CD4-positive, alpha-beta T cell treated with Interleukin-4 for 4 hours (primary cell): ENCODE measurements at regions not wholly inside any gene's neighbourhood (a gene's known extent, or its start where the extent isn't known, plus 50 kb on each side); places are given as distances from the start of the nearest gene placed in this dataset.
"Not testable (repeated sequence)": the region's sequence is repeated elsewhere in the genome, so short reads cannot be mapped to it uniquely, and the experiment has no call there.

ENCODE experiments used
- DNase-seq: peaks from one replicate; pipeline ENCODE4 v3.0.0-alpha.2; 2020

DNA sequence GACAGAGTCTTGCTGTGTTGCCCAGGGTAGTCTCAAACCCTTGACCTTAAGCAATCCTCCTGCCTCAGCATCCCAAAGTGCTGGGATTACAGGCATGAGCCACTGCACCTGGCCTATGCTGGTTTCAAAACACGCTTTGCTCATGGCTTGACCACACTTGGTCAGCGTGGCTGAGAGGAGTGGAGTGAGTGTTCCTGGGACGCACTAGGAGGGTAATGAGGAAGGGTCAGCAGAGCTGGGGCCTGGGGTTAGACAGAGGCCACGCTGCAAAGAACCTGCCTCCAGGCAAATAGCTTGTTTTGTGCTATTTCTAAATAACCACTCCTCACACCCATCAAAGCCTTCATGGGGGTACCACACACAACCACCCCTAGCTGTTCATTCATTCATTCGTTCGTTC lies 77.9 kb upstream of the TOX2 start:
- no peak for DNase-seq

DNA sequence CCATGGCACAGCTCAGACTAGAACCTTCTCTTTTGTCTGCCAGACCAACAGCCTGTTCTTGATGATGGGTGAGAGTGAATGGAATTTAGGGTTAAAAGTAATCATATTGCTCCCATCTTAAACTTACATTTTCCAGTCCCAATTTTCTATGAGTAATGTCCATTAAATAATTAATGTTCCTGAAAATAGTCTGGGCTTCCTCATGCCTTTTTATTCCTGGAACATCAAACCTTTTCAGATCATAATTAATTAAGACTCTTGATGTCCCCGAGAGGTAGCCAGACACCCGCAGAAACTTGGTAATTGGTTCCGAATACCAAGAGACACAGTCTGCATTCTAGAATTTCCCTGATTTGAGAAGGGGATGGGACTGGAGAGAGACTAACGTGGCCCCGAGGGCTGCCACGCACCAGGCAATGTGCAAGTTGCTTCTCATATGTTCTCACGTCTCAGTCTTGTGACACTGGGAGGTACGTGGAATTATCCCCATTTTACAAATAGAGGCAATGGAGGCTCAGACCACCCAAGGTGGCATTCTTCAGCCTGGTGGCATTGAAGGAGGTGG lies 78.6 kb upstream of the TOX2 start:
- DNase-seq: no peak

DNA sequence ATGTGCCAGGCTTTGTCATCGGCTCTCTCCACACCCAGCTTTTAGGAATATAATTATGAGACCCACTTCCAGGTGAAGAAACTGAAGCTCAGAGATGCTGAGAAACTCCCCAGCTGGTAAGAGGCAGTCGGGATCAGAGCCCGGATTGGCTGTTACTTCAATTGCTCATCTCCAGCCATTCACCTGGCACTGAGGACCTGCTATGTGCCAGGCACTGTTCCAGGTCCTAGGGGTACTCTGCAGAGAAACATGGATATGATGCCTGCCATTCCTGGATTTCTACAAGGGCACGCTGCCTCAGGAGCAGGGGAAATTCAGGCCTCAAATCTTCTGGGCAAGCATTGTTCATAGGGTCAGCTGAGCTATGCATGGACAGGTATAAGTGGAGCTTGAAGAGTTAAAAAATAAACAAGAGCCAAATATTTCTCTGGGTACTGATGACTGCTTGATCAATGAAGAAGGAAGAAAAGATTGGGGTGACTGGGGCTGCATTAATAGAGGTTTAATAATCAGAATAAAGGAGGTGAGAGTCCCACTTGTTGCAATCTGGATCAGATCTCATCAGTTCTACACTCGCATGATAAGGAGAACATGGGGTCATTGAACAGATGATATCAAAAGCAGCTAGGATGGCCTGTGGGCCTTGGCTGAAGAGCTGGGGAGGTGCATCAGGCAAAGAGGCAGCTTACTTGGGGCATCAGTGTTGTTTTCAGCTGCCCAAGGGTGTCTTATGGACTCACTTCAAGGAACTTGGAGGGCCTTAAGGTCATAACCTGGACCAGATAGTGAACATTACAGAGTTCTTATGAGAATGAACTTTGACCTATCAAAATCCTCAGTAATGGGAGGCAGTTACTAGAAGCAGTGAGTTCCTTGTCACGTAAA lies 80.9 kb upstream of the TOX2 start:
- DNase-seq: no peak

DNA sequence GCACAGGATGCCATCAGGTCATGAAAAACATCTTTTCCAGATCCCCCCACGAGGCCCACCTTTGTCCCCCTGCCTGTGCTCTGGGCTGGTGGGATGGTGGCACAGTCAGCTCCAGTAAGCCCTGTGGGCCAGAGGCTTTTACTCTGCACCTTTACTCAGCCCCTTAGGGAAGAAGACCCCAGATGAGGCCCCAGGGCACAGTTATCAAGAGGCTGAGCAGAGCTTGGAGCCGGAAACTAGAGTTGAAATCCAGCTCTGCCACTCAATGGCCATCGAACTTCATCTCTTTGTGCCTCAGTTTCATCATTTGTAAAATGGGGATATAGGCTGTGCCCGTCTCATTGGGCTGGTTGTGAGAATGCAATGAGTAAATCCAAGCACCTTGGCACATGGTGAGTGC lies 81.7 kb upstream of the TOX2 start:
- DNase-seq: no peak

DNA sequence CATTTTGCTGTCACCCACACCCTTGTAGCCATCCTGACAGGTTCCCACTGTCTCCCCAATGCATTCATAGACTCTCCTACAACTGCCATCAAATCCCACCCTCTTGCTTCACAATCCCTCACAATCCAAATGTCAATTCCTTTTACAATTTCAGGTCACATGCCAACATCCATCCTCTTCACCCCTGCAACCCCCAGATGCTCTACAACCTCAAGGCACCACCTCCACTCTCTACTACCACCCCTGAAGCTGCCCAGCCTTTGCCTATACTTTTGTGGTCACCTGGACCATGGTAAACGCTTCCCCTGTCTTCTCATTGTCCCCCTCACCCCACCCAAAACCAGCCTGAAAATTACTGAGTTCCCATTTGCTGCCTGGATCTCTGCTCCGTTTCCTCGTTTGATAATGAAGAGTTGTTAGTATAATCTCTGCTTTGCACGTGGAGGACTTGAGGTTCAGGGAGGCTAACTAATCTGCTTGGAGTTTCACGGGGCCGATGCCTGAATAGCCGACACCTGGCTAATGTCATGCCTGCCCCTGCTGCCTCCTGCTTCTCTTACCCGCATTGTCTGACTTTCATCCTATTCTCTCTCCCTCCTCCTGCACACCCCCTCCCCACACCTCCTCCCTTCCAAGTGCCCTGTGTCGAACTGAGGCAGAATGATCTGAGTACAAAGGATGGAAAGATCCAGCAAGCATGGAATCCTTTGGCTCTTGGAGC lies 82.4 kb upstream of the TOX2 start:
- DNase-seq: no peak

DNA sequence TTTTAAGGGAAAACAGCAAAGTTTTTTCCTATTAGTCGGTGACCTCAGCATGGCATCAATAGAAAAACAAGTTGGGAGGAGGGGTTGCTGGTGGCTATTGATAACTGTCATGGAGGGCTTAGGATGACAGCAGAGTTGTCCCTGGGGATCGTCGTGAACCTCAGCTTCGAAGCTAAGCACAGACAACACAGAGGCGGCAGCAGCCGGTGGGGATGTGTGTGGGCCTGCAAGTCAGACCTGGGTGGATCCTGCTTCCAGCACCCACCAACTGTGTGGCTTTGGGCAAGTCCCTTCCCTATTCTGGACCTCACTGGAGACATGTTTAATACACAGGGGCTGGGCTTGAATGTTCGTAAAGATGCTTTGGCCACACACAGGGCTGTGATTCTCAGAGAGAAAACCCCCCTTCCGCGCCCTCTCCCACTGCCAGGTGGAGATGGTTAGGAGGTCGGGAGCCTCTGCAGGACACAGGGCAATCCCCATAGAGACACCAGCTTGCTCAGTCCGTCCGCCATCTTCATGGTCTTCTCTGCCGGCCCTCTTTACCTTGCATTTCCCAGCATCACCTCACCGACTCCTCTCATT lies 83.1 kb upstream of the TOX2 start:
- no peak for DNase-seq

DNA sequence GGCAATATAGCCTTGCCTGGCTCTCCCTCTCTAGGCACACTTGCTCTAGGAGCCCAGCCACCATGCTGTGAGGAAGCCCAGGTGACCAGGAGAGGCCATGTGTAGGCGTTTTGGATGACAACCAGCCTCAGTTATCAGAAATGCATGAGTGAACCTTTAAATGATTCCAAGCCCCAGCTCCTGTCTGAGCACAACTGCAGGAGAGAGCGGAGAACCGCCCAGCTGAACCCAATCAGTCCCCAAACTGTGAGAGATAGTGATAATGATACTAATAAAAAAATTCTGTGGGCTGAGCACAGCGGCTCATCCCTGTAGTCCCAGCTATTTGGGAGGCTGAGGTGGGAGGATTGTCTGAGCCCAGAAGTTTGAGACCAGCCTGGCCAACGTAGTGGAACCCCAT lies 83.8 kb upstream of the TOX2 start:
- DNase-seq: no peak

DNA sequence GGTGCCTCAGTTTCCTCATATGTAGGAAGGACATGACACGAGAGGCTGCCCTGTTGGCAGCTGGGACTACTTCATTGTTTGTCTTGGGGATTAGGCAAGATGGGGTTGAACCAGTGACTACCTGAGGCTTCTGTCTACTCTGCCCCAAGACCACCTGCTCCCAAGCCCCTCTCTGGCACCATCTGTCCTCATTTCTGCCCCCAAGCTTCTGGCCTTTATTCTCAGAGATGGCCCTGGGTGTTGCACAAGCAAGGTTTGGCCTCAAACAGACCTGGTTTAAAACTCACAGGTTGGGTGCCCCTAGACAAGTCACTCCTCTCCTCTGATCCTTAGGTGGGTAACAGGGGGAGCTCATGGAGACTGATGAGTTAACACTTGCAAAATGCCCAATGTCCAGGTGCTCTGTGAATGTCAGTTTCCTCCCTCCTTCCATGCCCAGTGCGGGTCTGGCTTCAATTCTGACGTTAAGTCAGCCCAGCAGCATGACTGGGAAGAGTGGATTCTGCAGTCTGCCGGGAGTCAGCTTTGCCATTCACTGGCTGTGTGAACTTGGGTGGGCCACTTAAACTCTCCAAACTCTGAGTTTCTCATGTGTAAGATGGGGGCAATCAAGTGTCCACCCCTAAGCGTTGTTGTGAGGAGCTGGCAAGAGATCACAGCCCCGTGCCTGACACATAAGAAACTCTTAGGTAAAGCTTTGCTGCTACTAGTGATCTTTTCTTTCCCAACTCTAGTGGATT lies 84.5 kb upstream of the TOX2 start:
- DNase-seq: no peak

DNA sequence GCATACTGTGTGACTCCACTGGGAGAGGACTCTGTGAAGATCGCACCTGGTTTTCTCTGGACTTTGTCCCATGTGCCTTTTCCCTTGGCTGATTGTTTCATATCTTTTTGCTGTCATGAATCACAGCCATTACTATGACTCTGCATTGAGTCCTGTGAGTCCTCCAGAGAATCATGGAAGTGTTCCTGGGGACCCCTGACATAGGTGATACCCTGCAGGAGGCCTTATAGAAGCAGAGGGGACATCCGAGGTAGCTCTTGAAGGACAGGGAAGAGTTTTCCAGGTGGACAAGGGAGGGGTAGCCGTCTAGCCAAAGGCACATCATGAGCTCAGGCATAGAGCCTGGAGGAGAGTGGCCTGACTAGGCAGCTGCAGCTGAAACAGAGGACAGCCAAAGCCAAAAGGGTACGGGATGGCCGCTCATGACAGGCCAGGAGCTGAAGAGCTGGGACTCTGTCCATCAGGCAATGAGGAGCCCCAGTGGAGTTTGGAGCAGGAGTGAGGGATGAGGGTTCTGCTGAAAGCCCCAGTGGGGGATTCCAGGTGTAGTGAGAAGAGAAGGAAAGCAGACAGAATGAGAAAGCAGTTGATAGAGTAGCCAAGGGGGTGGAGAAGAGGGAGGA lies 86.6 kb upstream of the TOX2 start:
- DNase-seq: no peak

DNA sequence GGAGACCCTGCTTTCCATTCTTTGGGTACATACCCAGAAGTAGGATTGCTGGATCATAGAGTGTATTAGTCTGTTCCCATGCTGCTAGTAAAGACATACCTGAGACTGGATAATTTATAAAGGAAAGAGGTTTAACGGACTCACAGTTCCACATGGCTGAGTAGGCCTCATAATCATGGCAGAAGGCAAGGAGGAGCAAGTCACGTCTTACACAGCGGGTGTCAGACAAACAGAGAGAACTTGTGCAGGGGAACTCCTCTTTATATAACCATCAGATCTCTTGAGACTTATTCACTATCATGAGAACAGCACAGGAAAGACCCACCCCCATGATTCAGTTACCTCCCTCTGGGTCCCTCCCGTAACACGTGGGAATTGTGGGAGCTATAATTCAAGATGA lies 87.7 kb upstream of the TOX2 start:
- DNase-seq: not testable (repeated sequence)

DNA sequence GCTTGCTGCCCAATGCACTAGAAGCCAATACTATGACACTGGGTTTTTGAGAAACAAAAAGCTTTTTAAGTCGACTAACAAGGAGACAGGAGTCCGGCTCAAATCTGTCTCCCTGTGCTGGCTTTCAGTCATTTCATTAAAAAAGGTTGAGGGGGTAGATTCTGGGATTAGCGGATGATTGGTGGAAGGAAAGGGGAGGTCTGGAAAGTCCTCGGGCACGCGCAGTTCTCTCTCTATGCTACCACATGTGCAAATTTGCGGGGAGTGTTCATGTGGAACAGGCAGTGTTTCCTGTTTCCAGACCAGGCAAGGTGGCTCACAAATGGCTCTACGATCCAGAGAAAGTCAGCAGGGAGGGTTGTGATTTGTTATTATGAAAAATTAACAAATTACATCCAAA lies 89.1 kb upstream of the TOX2 start:
- no peak for DNase-seq

DNA sequence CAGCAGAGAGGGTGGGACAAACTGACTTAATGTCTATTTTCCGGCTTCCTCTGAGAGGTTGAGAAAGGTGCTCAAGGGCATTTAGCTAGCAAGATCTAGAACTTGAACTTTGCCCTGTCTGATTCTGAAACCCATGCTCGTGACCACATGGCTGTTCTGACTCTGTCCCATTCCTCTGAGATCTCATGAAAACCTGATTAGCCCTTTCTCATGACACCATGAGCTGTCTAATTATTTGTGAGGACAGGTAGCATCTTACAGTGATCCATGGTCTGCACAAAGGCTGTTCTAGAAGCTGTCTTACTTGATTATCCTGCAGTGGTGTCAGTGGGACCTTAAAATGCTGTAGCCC lies 89.6 kb upstream of the TOX2 start:
- DNase-seq: no peak

DNA sequence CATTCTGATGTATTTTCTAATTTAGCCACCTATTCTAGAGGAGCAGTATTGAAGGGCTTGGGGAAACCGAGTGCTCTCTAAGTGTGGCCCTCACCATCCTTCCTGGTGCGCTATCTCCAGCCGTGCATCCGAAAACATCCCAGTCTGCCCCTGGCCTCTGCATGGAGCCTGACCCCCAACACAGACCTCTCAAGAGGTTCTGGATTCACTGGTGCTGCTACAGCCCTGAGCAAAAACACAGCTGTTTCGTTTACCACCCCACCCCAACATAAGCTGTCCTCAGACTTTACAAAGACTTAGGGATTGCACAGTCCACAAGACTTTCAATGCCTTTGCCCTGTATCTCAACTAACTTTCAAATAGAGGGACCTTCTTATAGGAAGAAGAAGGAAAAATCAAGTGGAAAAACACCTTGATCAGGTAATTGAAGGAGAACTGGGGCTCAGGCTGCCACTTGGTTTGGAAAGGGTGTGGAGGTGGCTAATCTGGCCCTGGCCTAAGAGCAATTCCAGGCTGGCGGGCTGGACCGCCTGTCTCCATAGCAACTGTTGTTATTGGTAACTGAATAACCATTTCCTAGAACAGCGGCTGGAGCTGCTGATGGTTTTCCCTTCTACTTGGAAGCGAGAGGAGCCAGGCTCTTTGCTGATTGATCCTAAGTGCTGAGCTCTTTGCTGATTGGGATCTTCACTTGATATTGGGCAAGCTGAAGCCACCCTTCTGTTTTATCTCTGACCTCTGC lies 90.2 kb upstream of the TOX2 start:
- DNase-seq: no peak

DNA sequence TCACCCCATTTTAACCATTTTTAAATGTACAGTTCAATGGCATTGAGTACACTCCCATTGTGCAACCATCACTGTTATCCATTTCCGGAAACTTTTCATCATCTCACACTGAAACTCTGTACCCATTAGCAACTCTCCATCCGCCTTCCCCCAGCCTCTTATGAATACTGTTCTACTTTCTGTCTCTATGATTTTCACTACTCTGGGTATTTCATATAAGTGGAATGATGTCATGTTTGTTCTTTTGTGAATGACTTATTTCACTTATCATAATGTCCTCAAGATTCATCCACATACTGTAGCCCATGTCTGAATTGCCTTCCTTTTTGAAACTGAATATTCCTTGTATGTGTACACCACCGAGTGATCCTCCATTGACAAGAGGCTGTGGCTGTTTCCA lies 92.9 kb upstream of the TOX2 start:
- DNase-seq: no peak

DNA sequence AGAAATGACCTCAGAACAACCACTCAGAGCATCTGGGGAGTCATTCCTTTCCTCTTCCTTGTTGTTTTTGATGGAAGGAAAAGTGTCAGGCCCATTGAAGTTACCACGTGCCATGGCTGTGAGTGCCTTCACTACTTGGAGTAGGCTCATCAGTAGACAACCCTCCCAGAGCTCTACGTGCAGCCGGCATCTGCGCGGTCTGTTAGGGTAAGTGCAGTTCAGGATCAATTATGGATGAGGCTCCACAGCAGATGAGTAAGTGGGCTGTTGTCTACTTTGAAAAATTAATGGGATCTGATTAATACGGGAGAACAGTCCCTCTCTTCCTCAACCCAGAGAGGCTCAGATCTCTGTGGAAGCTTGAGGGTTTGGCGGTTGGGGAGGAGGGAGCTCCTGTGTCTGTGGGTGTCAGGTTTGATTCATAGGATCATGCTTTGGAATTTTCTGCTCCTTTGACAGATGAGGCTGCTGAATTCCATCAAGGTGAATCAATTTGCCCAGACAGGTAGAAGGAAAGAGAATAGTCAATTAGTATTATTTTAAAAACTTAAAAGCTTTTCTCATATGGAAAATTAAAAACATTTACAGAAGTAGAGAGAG lies 93.8 kb upstream of the TOX2 start:
- no peak for DNase-seq

DNA sequence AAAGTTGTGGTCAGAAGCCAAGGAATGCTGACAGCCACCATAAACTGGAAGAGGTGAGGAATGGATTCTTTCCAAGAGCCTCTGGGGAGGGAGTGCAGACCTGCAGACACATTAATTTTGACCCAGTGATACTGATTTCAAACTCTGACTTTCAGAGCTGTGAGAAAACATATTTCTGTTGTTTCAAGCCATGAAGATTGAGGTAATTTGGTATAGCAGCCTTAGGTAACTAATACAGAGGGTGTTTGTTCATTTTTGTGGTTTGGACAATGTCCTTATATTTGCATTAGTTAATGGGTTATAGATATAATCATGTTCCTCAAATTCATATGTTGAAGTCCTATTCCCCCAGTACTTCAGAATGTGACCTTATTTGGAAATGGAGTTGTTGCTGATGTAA lies 85.4 kb upstream of the GTSF1L start:
- DNase-seq: no peak

DNA sequence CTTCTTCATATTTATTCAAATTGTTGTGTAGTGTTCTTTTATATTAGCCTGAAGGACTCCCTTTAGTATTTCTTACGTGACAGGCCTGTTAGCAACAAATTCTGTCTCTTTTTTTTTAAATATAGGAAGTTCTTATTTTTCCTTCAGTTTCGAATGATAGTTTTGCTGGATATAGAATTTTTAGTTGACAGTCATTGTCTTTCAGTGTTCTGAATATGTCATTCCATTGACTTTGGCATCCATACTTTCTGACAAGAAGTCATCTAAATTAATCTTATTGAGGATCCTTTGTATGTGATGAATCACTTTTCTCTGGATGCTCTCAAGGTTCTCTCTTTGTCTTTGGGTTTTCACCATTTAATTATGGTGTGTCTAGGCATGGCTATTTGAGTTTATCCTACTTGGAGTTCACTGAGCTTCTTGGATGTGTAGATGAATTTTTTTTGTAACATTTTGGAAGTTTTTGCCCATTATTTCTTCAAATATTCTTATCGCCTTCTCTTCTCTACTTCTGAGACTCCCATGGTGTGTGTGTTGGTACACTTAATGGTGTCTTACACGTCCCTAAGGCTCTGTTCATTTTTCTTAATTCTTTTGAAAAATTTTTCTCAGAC lies 82.5 kb upstream of the GTSF1L start:
- no peak for DNase-seq

DNA sequence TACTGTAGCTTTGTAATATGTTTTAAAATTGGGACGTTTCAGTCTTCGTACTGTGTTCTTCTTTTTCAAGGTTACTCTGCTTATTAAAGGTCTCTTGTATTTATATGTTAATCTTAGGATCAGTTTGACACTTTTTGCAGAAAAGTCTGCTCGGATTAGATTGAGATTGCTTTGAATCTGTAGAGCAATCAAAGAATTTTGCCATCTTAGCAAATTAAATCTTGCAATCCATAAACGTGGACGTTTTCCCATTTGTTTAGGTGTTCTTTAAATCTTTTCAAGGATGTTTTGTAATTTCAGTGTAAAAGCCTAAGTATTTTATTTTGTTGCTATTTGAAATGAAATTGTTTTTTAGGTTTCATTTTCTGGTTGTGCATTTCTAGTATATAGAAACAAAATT lies 78.0 kb upstream of the GTSF1L start:
- DNase-seq: no peak

DNA sequence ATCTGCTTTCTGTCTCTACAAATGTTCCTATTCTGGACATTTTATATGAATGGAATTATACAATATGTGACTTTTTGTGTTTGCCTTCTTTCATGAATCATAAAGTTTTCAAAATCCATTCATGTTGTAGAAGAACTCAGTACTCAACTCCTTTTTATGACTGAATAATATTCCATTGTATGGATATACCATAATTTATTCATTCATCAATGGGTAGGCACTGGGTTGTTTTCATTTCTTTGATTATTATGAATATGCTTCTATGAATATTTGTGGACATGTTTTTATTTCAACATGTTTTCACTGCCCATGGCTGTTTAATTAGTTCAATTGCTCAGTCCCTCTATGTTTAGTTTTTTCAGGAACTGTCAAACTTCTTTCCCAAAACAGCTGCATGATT lies 76.5 kb upstream of the GTSF1L start:
- no peak for DNase-seq

DNA sequence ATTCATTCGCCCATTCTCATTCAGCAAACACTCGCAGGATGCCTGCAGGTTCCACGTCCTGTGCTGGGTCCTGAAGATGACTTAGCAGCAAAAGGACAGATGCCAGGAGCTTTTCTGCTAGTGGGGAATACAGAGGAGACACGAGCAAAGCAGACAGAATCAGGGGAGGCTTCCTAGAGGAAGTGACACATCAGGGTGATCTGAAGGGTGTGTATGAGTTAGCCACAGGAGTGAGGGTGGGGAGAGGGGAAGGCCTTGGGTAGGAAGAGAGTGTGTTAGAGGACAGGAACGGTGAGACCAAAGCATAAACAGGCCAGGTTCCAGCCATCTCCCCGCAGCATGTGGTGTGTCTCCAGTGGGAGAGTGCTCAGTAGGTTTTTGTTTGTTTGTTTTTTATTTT lies 73.4 kb upstream of the GTSF1L start:
- no peak for DNase-seq

DNA sequence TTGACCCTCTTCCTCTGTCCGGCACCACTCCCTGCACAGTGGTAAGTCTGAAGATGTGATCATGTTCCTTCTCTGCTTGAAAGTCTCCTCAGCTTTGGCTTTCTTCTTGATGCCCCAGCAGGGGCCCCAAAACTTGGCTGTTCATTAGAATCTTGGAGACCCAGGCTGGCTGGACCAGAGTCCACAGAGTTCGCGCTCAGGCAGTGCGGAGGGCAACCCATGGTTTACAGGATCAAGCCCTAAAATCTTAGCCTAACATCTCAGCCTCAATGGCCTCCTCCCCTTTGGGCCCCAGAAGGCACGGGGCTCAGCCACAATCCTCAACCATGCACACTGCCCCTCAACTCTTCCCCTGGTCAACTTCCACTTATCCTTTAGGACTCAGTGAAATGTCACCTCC lies 72.9 kb upstream of the GTSF1L start:
- DNase-seq: no peak
